ENCODE measurements at regions not wholly inside any gene's neighbourhood (a gene's known extent, or its start where the extent isn't known, plus 50 kb on each side); places are given as distances from the start of the nearest gene placed in this dataset.
"Not testable (repeated sequence)": the region's sequence is repeated elsewhere in the genome, so short reads cannot be mapped to it uniquely, and the experiment has no call there.

GRCh38 chr1:90281886-90282285 is 287.0 kb downstream of the ZNF326 start:
- not testable (repeated sequence) for TF ChIP-seq POLR2A (IDR thresholded peaks at IDR 0.05; ENCODE audit: extremely low read depth, insufficient read length); CTCF (IDR thresholded peaks at IDR 0.05; ENCODE audit: low read depth, low read length)
